ENCODE measurements at regions not wholly inside any gene's neighbourhood (a gene's known extent, or its start where the extent isn't known, plus 50 kb on each side); places are given as distances from the start of the nearest gene placed in this dataset.
"Not testable (repeated sequence)": the region's sequence is repeated elsewhere in the genome, so short reads cannot be mapped to it uniquely, and the experiment has no call there.

GRCh38 chr2:23050388-23050787 lies 334.6 kb upstream of the KLHL29 start:
- Histone ChIP-seq H3K4me1 (no peaks in the 10 kb centered on the region), H3K4me3 (ENCODE audit: low read depth, low read length) (no peak overlapping the region), H3K36me3 (no peaks in the 10 kb centered on the region), H3K9me3 (no peaks in the 10 kb centered on the region), H3K27me3 (no peaks in the 10 kb centered on the region)
- peak; percentile 22 for DNase-seq
- TF ChIP-seq CTCF (IDR thresholded peaks at IDR 0.05; ENCODE audit: low read depth, low read length), result no peak

GRCh38 chr2:23053601-23054000 lies 331.4 kb upstream of the KLHL29 start:
- TF ChIP-seq CTCF (IDR thresholded peaks at IDR 0.05; ENCODE audit: low read depth, low read length), result no peak
- Histone ChIP-seq H3K4me1 (no peaks in the 10 kb centered on the region), H3K4me3 (ENCODE audit: low read depth, low read length) (no peak overlapping the region), H3K27me3 (no peaks in the 10 kb centered on the region), H3K9me3 (no peaks in the 10 kb centered on the region), H3K36me3 (no peaks in the 10 kb centered on the region)
- DNase-seq, result no peak

- H3K4me3 ChIP-seq (ENCODE audit: low read depth, low read length), result no peak overlapping the region
- no peaks in the 10 kb centered on the region for H3K27me3 ChIP-seq
- no peak for TF ChIP-seq CTCF (IDR thresholded peaks at IDR 0.05; ENCODE audit: low read depth, low read length)
- no peaks in the 10 kb centered on the region for H3K4me1 ChIP-seq
- H3K36me3 ChIP-seq, result no peaks in the 10 kb centered on the region
- no peaks in the 10 kb centered on the region for H3K9me3 ChIP-seq
- DNase-seq, result no peak
These were observed 329.7 kb upstream of the KLHL29 start for GRCh38 chr2:23055251-23055650.

- not testable (repeated sequence) for H3K27me3 ChIP-seq; H3K4me1 ChIP-seq; H3K9me3 ChIP-seq; DNase-seq; H3K36me3 ChIP-seq; H3K4me3 ChIP-seq (ENCODE audit: low read depth, low read length)
These were observed 328.1 kb upstream of the KLHL29 start for GRCh38 chr2:23056846-23057245.

GRCh38 chr2:23058435-23058834 lies 326.5 kb upstream of the KLHL29 start:
- Histone ChIP-seq H3K36me3 (no peaks in the 10 kb centered on the region), H3K9me3 (no peaks in the 10 kb centered on the region), H3K4me3 (ENCODE audit: low read depth, low read length) (no peak overlapping the region), H3K4me1 (no peaks in the 10 kb centered on the region), H3K27me3 (no peaks in the 10 kb centered on the region)
- TF ChIP-seq CTCF (IDR thresholded peaks at IDR 0.05; ENCODE audit: low read depth, low read length), result no peak
- DNase-seq, result no peak

GRCh38 chr2:23065210-23065609 lies 319.8 kb upstream of the KLHL29 start:
- no peak for DNase-seq
- no peak for TF ChIP-seq CTCF (IDR thresholded peaks at IDR 0.05; ENCODE audit: low read depth, low read length)
- H3K9me3 ChIP-seq, result no peaks in the 10 kb centered on the region

GRCh38 chr2:23065936-23066335 lies 319.0 kb upstream of the KLHL29 start:
- no peak for DNase-seq
- Histone ChIP-seq H3K36me3 (no peaks in the 10 kb centered on the region), H3K27me3 (no peaks in the 10 kb centered on the region), H3K4me1 (no peaks in the 10 kb centered on the region), H3K9me3 (no peaks in the 10 kb centered on the region), H3K4me3 (ENCODE audit: low read depth, low read length) (no peak overlapping the region)
- TF ChIP-seq CTCF (IDR thresholded peaks at IDR 0.05; ENCODE audit: low read depth, low read length), result no peak

More at GRCh38 chr2:23065210-23065609, 319.8 kb upstream of the KLHL29 start:
- Histone ChIP-seq H3K27me3 (no peaks in the 10 kb centered on the region), H3K4me1 (no peaks in the 10 kb centered on the region), H3K4me3 (ENCODE audit: low read depth, low read length) (no peak overlapping the region), H3K36me3 (no peaks in the 10 kb centered on the region)

Measured in BE2C (cell line).